ENCODE measurements at regions not wholly inside any gene's neighbourhood (a gene's known extent, or its start where the extent isn't known, plus 50 kb on each side); places are given as distances from the start of the nearest gene placed in this dataset.

GRCh38 chr3:56917361-56918110, 115.8 kb upstream of the ARHGEF3 start:
- peaks cover 47% of the 10 kb centered on the region for H3K4me1 Mint-ChIP-seq
- H3K27me3 Mint-ChIP-seq (ENCODE audit: low read depth): peaks cover 8% of the 10 kb centered on the region
- H3K4me3 Mint-ChIP-seq: no peak overlapping the region
- peak overlapping the region; percentile 26 to 75 (median 37) for H3K27ac Mint-ChIP-seq
- no peak for TF ChIP-seq CTCF (IDR thresholded peaks at IDR 0.05; ENCODE audit: unreplicated experiment in 3 of 3)
- H3K9me3 Mint-ChIP-seq: peaks cover 2% of the 10 kb centered on the region
- H3K36me3 Mint-ChIP-seq (ENCODE audit: low read depth): no peaks in the 10 kb centered on the region

- no peak overlapping the region for H3K27ac Mint-ChIP-seq
- no peak overlapping the region for H3K4me3 Mint-ChIP-seq
- TF ChIP-seq CTCF (IDR thresholded peaks at IDR 0.05; ENCODE audit: unreplicated experiment in 3 of 3): no peak
- H3K9me3 Mint-ChIP-seq: peaks cover 2% of the 10 kb centered on the region
- peaks cover 8% of the 10 kb centered on the region for H3K27me3 Mint-ChIP-seq (ENCODE audit: low read depth)
- H3K36me3 Mint-ChIP-seq (ENCODE audit: low read depth): no peaks in the 10 kb centered on the region
- peaks cover 40% of the 10 kb centered on the region for H3K4me1 Mint-ChIP-seq
These were observed 115.1 kb upstream of the ARHGEF3 start for GRCh38 chr3:56916716-56917360.

GRCh38 chr3:56915966-56916586, 114.3 kb upstream of the ARHGEF3 start:
- no peaks in the 10 kb centered on the region for H3K36me3 Mint-ChIP-seq (ENCODE audit: low read depth)
- H3K27ac Mint-ChIP-seq: peak overlapping the region in 2 of 3 experiments; percentile 3 to 45
- peaks cover 2% of the 10 kb centered on the region for H3K9me3 Mint-ChIP-seq
- H3K4me1 Mint-ChIP-seq: peaks cover 33% of the 10 kb centered on the region
- H3K4me3 Mint-ChIP-seq: peak overlapping the region; percentile 19 to 52 (median 42)
- no peak for TF ChIP-seq CTCF (IDR thresholded peaks at IDR 0.05; ENCODE audit: unreplicated experiment in 3 of 3)
- H3K27me3 Mint-ChIP-seq (ENCODE audit: low read depth): peaks cover 9% of the 10 kb centered on the region

- Mint-ChIP-seq H3K4me1 (peaks cover 33% of the 10 kb centered on the region), H3K27me3 (ENCODE audit: low read depth) (peaks cover 13% of the 10 kb centered on the region), H3K9me3 (peaks cover 2% of the 10 kb centered on the region), H3K4me3 (peak overlapping the region in 1 of 3 experiments; percentile 24), H3K27ac (peak overlapping the region in 1 of 3 experiments; percentile 15), H3K36me3 (ENCODE audit: low read depth) (no peaks in the 10 kb centered on the region)
- TF ChIP-seq CTCF (IDR thresholded peaks at IDR 0.05; ENCODE audit: unreplicated experiment in 3 of 3): no peak
These were observed 112.9 kb upstream of the ARHGEF3 start for GRCh38 chr3:56914646-56915045.

GRCh38 chr3:56911363-56911762, 109.6 kb upstream of the ARHGEF3 start:
- peaks cover 12% of the 10 kb centered on the region for H3K4me1 Mint-ChIP-seq
- H3K4me3 Mint-ChIP-seq: no peak overlapping the region
- H3K36me3 Mint-ChIP-seq (ENCODE audit: low read depth): no peaks in the 10 kb centered on the region
- H3K9me3 Mint-ChIP-seq: peaks cover 2% of the 10 kb centered on the region
- no peak overlapping the region for H3K27ac Mint-ChIP-seq
- H3K27me3 Mint-ChIP-seq (ENCODE audit: low read depth): peaks cover 5% of the 10 kb centered on the region
- no peak for TF ChIP-seq CTCF (IDR thresholded peaks at IDR 0.05; ENCODE audit: unreplicated experiment in 3 of 3)
